GM21825 (cell line): ENCODE measurements at regions not wholly inside any gene's neighbourhood (a gene's known extent, or its start where the extent isn't known, plus 50 kb on each side); places are given as distances from the start of the nearest gene placed in this dataset.
A peak's percentile ranks its signal among the peaks of the same experiment; 100 is the strongest.
"Not testable (repeated sequence)": the region's sequence is repeated elsewhere in the genome, so short reads cannot be mapped to it uniquely, and the experiment has no call there.

ENCODE experiments used
- ATAC-seq: cut with Tn5 transposase; IDR thresholded peaks from one replicate; pipeline ENCODE4 v1.9.1; 2021; ENCODE audit warnings: mild to moderate bottlenecking, moderate library complexity; ENCODE audit not compliant: unreplicated experiment

GRCh38 chr1:99062192-99062591 is 57.5 kb upstream of the PLPPR5 start:
- no peak for ATAC-seq

GRCh38 chr1:99069146-99069545 is 64.5 kb upstream of the PLPPR5 start:
- ATAC-seq = no peak

- not testable (repeated sequence) for ATAC-seq
Observed at GRCh38 chr1:99078529-99078928, 73.9 kb upstream of the PLPPR5 start.

GRCh38 chr1:99082366-99082765 is 77.7 kb upstream of the PLPPR5 start:
- no peak for ATAC-seq

GRCh38 chr1:99083338-99083737 is 78.7 kb upstream of the PLPPR5 start:
- no peak for ATAC-seq

- ATAC-seq = peak; percentile 69
Observed at GRCh38 chr1:99084562-99084961, 79.9 kb upstream of the PLPPR5 start.

- ATAC-seq = no peak
Observed at GRCh38 chr1:99086057-99086456, 81.4 kb upstream of the PLPPR5 start.

GRCh38 chr1:99098589-99098988 is 93.9 kb upstream of the PLPPR5 start:
- no peak for ATAC-seq

GRCh38 chr1:99106274-99106673 is 101.6 kb upstream of the PLPPR5 start:
- no peak for ATAC-seq

- no peak for ATAC-seq
Observed at GRCh38 chr1:99107680-99108079, 103.0 kb upstream of the PLPPR5 start.

GRCh38 chr1:99110140-99111041 is 105.7 kb upstream of the PLPPR5 start:
- ATAC-seq = no peak

GRCh38 chr1:99115231-99115630 is 110.6 kb upstream of the PLPPR5 start:
- no peak for ATAC-seq

GRCh38 chr1:99119188-99119587 is 114.5 kb upstream of the PLPPR5 start:
- no peak for ATAC-seq

GRCh38 chr1:99122039-99122438 is 117.4 kb upstream of the PLPPR5 start:
- ATAC-seq = no peak

- ATAC-seq = no peak
Observed at GRCh38 chr1:99123936-99124335, 119.3 kb upstream of the PLPPR5 start.

- no peak for ATAC-seq
Observed at GRCh38 chr1:99131546-99131945, 126.9 kb upstream of the PLPPR5 start.

GRCh38 chr1:99133756-99134500 is 129.3 kb upstream of the PLPPR5 start:
- no peak for ATAC-seq

- ATAC-seq = no peak
Observed at GRCh38 chr1:99137554-99138206, 126.6 kb upstream of the PLPPR4 start.

- ATAC-seq = no peak
Observed at GRCh38 chr1:99139876-99140275, 124.4 kb upstream of the PLPPR4 start.

GRCh38 chr1:99146129-99146848 is 118.0 kb upstream of the PLPPR4 start:
- ATAC-seq = no peak

- no peak for ATAC-seq
Observed at GRCh38 chr1:99149952-99150351, 114.3 kb upstream of the PLPPR4 start.
